Mesodermal cell (in vitro differentiated cells): ENCODE measurements at regions not wholly inside any gene's neighbourhood (a gene's known extent, or its start where the extent isn't known, plus 50 kb on each side); places are given as distances from the start of the nearest gene placed in this dataset.
"Not testable (repeated sequence)": the region's sequence is repeated elsewhere in the genome, so short reads cannot be mapped to it uniquely, and the experiment has no call there.

Source experiments
- H3K27ac ChIP-seq: 2 replicates; pipeline ENCODE4 v1.7.0; 2013; ENCODE audit warnings: mild to moderate bottlenecking, low read depth, low read length, moderate library complexity; ENCODE audit not compliant: severe bottlenecking
- H3K36me3 ChIP-seq: 2 replicates; pipeline ENCODE4 v1.7.1; 2013; ENCODE audit warnings: mild to moderate bottlenecking, low read length, moderate library complexity; ENCODE audit not compliant: control insufficient read depth, insufficient read depth
- H3K4me1 ChIP-seq: one replicate; pipeline ENCODE4 v1.7.1; 2013; ENCODE audit warnings: mild to moderate bottlenecking, low read length; ENCODE audit not compliant: insufficient read depth, control insufficient read depth, poor library complexity, severe bottlenecking
- H3K4me3 ChIP-seq: 2 replicates; pipeline ENCODE4 v1.7.0; 2013; ENCODE audit warnings: low read length, control low read depth, mild to moderate bottlenecking; ENCODE audit not compliant: insufficient read depth, poor library complexity, severe bottlenecking; ENCODE audit errors: extremely low read depth
- H3K9me3 ChIP-seq: 2 replicates; pipeline ENCODE4 v1.7.1; 2013; ENCODE audit warnings: mild to moderate bottlenecking, low read length, moderate library complexity; ENCODE audit not compliant: control insufficient read depth
- WGBS, 2 experiments: methylation state at CpG; one replicate each; pipeline ENCODE4 v1.1.5; 2013; ENCODE audit warnings: missing lambda C conversion rate in 2 of 2; ENCODE audit not compliant: insufficient coverage in 2 of 2; 5-methylcytosine and 5-hydroxymethylcytosine counted together

DNA sequence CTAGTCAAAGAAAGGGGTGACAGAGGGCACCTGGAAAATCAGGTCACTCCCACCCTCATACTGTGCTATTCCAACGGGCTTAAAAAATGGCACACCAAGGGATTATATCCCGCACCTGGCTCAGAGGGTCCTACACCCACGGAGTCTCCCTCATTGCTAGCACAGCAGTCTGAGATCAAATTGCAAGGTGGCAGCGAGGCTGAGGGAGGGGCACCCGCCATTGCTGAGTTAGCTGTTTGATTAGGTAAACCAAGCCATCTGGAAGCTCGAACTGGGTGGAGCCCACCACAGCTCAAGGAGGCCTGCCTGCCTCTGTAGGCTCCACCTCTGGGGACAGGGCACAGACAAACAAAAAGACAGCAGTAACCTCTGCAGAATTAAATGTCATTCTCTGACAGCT, 907.1 kb downstream of the SORCS1 start:
- H3K27ac ChIP-seq, H3K4me3 ChIP-seq, H3K36me3 ChIP-seq, H3K4me1 ChIP-seq, H3K9me3 ChIP-seq: not testable (repeated sequence)
- WGBS, 2 experiments = 80 to 89% methylated on average over 6 of the region's 6 CpGs

DNA sequence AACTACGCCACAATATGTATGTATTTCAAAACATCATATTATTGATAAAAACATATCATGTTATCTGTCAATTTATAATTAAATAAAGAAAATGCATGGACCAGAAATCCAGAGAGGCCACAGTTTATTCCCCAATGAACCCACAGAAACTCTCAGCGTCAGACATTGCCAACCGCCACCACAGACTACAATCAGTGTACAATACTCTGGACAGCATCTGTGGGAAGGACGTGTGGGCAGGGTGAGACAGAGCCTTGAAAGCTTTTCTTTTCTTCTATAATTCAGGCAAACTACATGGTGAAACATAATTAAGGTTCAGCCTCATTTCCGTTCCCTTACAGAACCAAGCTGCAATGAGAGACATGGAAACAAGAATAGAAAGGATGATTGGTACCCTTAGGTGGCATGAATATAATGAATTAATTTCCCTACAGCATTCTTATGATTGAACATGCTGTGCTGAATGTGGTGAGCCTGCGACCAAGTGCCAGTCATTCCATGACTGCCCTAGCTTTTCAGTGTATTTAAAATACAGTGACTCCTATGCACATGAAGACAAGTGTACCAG, 909.3 kb downstream of the SORCS1 start:
- Histone ChIP-seq H3K4me3 (no peak overlapping the region), H3K9me3 (no peaks in the 10 kb centered on the region), H3K27ac (no peak overlapping the region), H3K36me3 (no peaks in the 10 kb centered on the region), H3K4me1 (no peaks in the 10 kb centered on the region)
- 100% methylated on average over 2 of the region's 6 CpGs; no CpG with 5 or more reads in 1 of the 2 experiments for WGBS, 2 experiments

DNA sequence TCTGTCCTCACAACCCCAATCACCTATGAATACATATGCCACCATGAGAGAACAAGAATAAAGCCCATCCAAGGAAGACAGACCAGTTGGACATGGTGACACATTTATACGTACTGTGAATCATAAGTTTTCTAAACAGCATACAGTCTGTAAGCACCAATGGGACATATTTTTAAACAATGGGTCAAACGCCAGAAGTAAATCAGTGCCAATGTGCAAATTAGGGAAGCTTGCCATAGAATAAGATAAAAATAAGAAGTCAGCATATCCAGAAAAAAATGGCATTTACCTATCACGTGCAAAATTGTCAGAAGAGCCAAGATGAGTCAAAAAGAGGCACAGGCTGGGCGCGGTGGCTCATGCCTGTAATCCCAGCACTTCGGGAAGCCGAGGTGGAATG, 910.4 kb downstream of the SORCS1 start:
- Histone ChIP-seq H3K9me3 (no peaks in the 10 kb centered on the region), H3K36me3 (no peaks in the 10 kb centered on the region), H3K27ac (no peak overlapping the region), H3K4me1 (no peaks in the 10 kb centered on the region), H3K4me3 (no peak overlapping the region)
- WGBS, 2 experiments = 88 to 90% methylated on average over 3 to 5 of the region's 7 CpGs

DNA sequence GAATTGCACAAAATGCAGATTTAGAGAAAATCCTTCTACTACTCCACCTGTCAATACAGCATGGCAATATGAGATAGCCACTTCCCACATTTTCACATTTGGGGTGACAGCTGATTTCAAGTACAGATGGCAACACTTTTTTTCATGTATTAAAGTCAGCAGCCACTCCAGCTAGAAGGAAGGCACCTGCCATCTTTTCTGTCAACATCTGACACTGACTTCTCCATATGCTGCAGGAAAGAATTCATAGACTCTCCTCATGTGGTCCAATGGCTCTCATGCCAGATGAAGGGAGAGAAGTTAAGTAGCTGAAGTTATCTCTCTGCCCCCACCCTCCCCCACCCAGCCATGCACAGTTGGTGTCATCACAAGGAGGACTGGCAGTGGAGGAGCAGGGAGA, 912.0 kb downstream of the SORCS1 start:
- Histone ChIP-seq H3K4me1 (no peaks in the 10 kb centered on the region), H3K36me3 (no peaks in the 10 kb centered on the region), H3K27ac (no peak overlapping the region), H3K4me3 (no peak overlapping the region), H3K9me3 (no peaks in the 10 kb centered on the region)

- Histone ChIP-seq H3K36me3 (no peaks in the 10 kb centered on the region), H3K27ac (no peak overlapping the region), H3K9me3 (no peaks in the 10 kb centered on the region), H3K4me3 (no peak overlapping the region), H3K4me1 (no peaks in the 10 kb centered on the region)
- no CpG with 5 or more reads among the region's 1 CpG for WGBS, 2 experiments
Observed at GRCh38 chr10:106251573-106251972, 912.9 kb downstream of the SORCS1 start.

DNA sequence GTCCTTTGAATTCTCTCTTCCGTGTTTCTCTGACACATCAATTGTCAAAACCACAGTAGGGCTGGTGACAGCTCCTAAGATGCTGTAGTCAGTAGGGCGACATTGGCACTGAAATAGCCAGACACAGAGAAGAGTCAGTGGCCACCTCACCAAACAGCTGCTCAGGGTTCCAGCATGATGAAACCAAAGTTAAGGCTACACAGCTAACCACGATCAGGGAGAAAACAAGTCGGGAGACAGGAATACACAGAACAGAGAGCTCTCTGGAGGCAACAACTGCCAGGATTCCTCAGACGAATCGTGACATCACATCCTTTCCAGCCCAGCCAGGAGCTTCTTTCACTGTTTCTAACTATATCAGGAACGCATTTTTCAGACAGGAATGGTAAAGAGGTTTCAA, 922.2 kb downstream of the SORCS1 start:
- H3K4me1 ChIP-seq = no peaks in the 10 kb centered on the region
- no peaks in the 10 kb centered on the region for H3K36me3 ChIP-seq
- WGBS, 2 experiments = 67 to 72% methylated on average over 5 to 6 of the region's 7 CpGs
- H3K27ac ChIP-seq = no peak overlapping the region
- no peaks in the 10 kb centered on the region for H3K9me3 ChIP-seq
- H3K4me3 ChIP-seq = no peak overlapping the region

- H3K36me3 ChIP-seq = no peaks in the 10 kb centered on the region
- H3K27ac ChIP-seq = no peak overlapping the region
- 95 to 96% methylated on average over 2 of the region's 2 CpGs for WGBS, 2 experiments
- no peaks in the 10 kb centered on the region for H3K9me3 ChIP-seq
- H3K4me3 ChIP-seq = no peak overlapping the region
- H3K4me1 ChIP-seq = no peaks in the 10 kb centered on the region
Observed at GRCh38 chr10:106226828-106227227, 937.7 kb downstream of the SORCS1 start.

DNA sequence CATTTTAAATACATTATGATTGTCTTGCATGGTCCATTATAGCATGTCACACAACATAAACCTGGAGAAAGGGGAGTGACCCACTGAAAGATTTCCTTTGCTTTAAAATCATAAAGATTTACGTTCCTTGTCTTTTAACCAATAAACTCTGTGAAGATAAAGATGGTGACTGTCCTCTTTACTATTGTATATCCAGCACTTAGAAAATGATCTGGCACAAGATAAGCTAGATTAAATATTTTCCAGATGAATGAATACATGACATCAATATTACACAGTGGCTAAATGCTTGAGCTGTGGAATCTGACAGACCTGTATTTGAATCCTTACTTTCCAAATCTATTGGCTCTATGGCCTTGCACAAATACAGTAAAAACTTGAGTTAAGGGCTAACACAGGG, 938.4 kb downstream of the SORCS1 start:
- H3K4me1 ChIP-seq = no peaks in the 10 kb centered on the region
- no peak overlapping the region for H3K4me3 ChIP-seq
- WGBS, 2 experiments = no CpG with 5 or more reads among the region's 1 CpG
- H3K27ac ChIP-seq = no peak overlapping the region
- H3K36me3 ChIP-seq = no peaks in the 10 kb centered on the region
- H3K9me3 ChIP-seq = no peaks in the 10 kb centered on the region

- no peak overlapping the region for H3K4me3 ChIP-seq
- H3K36me3 ChIP-seq = no peaks in the 10 kb centered on the region
- H3K27ac ChIP-seq = no peak overlapping the region
- 57 to 71% methylated on average over 1 of the region's 1 CpG for WGBS, 2 experiments
- H3K9me3 ChIP-seq = no peaks in the 10 kb centered on the region
- no peaks in the 10 kb centered on the region for H3K4me1 ChIP-seq
Observed at GRCh38 chr10:106224676-106225075, 939.8 kb downstream of the SORCS1 start.

- no peaks in the 10 kb centered on the region for H3K36me3 ChIP-seq
- 86 to 90% methylated on average over 2 of the region's 3 CpGs for WGBS, 2 experiments
- H3K4me1 ChIP-seq = no peaks in the 10 kb centered on the region
Observed at GRCh38 chr10:106217627-106218026, 946.9 kb downstream of the SORCS1 start.

DNA sequence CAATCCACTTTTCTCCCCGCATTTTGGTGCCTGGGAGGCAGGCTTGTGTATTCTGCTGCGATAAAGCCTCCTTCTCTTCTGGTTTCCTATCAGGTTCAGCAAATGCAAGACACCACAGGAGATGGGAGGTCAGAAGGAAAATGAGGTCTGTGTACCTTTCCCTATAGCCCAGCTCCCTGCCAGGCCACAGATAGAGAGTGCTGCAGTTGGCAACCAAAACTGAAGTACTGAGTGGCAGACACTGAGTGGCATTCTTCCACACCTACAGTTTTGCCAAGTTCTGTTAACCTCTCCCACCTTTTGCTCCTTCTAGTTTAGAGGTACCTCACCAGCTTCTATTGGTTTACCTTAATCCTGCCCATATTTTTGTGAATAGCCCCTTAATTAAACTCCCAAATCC, 948.4 kb downstream of the SORCS1 start:
- no peaks in the 10 kb centered on the region for H3K9me3 ChIP-seq
- 100% methylated on average over 1 of the region's 2 CpGs; no CpG with 5 or more reads in 1 of the 2 experiments for WGBS, 2 experiments
- H3K4me3 ChIP-seq = no peak overlapping the region
- no peak overlapping the region for H3K27ac ChIP-seq
- no peaks in the 10 kb centered on the region for H3K4me1 ChIP-seq
- no peaks in the 10 kb centered on the region for H3K36me3 ChIP-seq

More at GRCh38 chr10:106217627-106218026, 946.9 kb downstream of the SORCS1 start:
- Histone ChIP-seq H3K4me3 (no peak overlapping the region), H3K27ac (no peak overlapping the region), H3K9me3 (no peaks in the 10 kb centered on the region)
